K562 (cell line): ENCODE measurements at regions not wholly inside any gene's neighbourhood (a gene's known extent, or its start where the extent isn't known, plus 50 kb on each side); places are given as distances from the start of the nearest gene placed in this dataset.

Experiments used
- NONO ChIP-seq, 2 experiments: fragments of 200-400 bp in 1 of 2; fragments of 450-650 bp in 1 of 2; formaldehyde crosslinking in 1 of 2; IDR thresholded peaks; 2 replicates each; pipeline ENCODE4 v1.6.1; 2017; ENCODE audit warnings: low read depth in 2 of 2, mild to moderate bottlenecking in 2 of 2, moderate library complexity in 2 of 2, low read length in 1 of 2
- POLR2A ChIP-seq: fragments of 450-650 bp; conservative IDR thresholded peaks from 2 replicates; pipeline ENCODE4 v1.6.1; 2016
- TF ChIP-seq, protein P1 (sequence below): fragments of 450-650 bp; IDR thresholded peaks from 2 replicates; pipeline ENCODE4 v1.6.1; 2016; ENCODE audit warnings: mild to moderate bottlenecking, moderate library complexity

DNA sequence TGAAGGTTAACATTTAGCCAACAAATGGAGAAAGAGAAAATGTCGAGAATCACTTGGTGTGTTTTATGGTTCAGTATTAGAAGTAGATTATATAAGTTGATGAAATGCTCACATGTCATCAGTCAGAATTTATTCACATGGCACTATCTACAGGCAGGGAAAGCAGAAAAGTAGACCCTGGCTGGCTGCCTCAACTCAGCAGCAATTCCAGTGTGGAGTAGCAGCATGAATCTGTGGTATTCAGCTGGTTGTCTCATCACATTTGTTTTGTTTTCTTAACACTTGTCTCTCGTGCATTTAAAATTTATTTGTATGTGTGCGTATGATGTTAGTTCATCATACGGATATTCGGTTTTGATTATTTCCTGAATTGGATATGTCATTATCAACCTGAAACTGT is 153.5 kb upstream of the OR13F1 start (continued):
- TF ChIP-seq, protein P1, sequence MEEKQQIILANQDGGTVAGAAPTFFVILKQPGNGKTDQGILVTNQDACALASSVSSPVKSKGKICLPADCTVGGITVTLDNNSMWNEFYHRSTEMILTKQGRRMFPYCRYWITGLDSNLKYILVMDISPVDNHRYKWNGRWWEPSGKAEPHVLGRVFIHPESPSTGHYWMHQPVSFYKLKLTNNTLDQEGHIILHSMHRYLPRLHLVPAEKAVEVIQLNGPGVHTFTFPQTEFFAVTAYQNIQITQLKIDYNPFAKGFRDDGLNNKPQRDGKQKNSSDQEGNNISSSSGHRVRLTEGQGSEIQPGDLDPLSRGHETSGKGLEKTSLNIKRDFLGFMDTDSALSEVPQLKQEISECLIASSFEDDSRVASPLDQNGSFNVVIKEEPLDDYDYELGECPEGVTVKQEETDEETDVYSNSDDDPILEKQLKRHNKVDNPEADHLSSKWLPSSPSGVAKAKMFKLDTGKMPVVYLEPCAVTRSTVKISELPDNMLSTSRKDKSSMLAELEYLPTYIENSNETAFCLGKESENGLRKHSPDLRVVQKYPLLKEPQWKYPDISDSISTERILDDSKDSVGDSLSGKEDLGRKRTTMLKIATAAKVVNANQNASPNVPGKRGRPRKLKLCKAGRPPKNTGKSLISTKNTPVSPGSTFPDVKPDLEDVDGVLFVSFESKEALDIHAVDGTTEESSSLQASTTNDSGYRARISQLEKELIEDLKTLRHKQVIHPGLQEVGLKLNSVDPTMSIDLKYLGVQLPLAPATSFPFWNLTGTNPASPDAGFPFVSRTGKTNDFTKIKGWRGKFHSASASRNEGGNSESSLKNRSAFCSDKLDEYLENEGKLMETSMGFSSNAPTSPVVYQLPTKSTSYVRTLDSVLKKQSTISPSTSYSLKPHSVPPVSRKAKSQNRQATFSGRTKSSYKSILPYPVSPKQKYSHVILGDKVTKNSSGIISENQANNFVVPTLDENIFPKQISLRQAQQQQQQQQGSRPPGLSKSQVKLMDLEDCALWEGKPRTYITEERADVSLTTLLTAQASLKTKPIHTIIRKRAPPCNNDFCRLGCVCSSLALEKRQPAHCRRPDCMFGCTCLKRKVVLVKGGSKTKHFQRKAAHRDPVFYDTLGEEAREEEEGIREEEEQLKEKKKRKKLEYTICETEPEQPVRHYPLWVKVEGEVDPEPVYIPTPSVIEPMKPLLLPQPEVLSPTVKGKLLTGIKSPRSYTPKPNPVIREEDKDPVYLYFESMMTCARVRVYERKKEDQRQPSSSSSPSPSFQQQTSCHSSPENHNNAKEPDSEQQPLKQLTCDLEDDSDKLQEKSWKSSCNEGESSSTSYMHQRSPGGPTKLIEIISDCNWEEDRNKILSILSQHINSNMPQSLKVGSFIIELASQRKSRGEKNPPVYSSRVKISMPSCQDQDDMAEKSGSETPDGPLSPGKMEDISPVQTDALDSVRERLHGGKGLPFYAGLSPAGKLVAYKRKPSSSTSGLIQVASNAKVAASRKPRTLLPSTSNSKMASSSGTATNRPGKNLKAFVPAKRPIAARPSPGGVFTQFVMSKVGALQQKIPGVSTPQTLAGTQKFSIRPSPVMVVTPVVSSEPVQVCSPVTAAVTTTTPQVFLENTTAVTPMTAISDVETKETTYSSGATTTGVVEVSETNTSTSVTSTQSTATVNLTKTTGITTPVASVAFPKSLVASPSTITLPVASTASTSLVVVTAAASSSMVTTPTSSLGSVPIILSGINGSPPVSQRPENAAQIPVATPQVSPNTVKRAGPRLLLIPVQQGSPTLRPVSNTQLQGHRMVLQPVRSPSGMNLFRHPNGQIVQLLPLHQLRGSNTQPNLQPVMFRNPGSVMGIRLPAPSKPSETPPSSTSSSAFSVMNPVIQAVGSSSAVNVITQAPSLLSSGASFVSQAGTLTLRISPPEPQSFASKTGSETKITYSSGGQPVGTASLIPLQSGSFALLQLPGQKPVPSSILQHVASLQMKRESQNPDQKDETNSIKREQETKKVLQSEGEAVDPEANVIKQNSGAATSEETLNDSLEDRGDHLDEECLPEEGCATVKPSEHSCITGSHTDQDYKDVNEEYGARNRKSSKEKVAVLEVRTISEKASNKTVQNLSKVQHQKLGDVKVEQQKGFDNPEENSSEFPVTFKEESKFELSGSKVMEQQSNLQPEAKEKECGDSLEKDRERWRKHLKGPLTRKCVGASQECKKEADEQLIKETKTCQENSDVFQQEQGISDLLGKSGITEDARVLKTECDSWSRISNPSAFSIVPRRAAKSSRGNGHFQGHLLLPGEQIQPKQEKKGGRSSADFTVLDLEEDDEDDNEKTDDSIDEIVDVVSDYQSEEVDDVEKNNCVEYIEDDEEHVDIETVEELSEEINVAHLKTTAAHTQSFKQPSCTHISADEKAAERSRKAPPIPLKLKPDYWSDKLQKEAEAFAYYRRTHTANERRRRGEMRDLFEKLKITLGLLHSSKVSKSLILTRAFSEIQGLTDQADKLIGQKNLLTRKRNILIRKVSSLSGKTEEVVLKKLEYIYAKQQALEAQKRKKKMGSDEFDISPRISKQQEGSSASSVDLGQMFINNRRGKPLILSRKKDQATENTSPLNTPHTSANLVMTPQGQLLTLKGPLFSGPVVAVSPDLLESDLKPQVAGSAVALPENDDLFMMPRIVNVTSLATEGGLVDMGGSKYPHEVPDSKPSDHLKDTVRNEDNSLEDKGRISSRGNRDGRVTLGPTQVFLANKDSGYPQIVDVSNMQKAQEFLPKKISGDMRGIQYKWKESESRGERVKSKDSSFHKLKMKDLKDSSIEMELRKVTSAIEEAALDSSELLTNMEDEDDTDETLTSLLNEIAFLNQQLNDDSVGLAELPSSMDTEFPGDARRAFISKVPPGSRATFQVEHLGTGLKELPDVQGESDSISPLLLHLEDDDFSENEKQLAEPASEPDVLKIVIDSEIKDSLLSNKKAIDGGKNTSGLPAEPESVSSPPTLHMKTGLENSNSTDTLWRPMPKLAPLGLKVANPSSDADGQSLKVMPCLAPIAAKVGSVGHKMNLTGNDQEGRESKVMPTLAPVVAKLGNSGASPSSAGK = no peak
- TF ChIP-seq POLR2A (no peak), NONO (IDR thresholded peaks at IDR 0.05; ENCODE audit: low read depth in 2 of 2, low read length in 1 of 2) (no peak)
